ENCODE measurements at regions not wholly inside any gene's neighbourhood (a gene's known extent, or its start where the extent isn't known, plus 50 kb on each side); places are given as distances from the start of the nearest gene placed in this dataset.
"Not testable (repeated sequence)": the region's sequence is repeated elsewhere in the genome, so short reads cannot be mapped to it uniquely, and the experiment has no call there.

DNA sequence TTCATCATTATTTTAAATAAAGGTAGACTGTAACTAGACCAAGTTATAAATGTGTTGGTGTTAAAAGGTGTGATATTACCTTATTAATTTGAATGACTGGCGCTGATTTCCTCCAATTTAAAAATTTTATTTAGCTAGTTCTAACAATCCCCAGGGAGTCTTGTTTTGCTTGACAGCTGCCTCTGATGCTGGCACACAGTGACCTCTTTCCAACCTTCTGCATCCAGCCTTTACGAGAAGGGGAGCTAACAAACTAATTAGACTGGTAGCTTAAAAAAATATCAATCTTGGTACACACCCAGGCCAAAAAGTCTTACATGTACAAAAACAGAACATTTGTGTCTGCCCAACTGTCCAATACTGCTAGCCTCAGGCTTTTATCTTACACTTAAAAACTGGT, 51.8 kb upstream of the ENPEP start:
- no peak overlapping the region for H3K4me3 ChIP-seq (ENCODE audit: low read length)
- no peak for TF ChIP-seq ZNF274 (IDR thresholded peaks at IDR 0.05; ENCODE audit: low read depth, low read length)

DNA sequence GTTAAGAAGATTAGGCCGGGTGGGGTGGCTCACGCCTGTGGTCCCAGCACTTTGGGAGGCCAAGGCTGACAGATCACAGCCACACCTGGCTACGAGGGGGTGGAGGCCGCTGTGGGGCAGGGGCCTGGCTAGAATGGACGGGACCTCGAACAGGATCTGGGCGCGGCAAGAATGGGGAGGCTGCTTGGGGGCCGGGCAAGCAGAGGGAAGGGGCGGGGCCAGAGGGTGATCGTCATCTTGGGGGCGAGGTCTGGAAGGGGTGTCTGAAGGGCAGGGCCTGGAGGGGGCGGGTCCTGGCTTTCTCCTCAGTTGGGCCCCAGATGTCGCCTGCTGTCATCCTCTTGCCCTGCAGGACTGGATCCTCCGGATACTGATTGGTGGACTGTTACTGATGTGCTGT, 57.3 kb upstream of the ENPEP start:
- no peak overlapping the region for H3K4me3 ChIP-seq (ENCODE audit: low read length)
- no peak for TF ChIP-seq ZNF274 (IDR thresholded peaks at IDR 0.05; ENCODE audit: low read depth, low read length)

DNA sequence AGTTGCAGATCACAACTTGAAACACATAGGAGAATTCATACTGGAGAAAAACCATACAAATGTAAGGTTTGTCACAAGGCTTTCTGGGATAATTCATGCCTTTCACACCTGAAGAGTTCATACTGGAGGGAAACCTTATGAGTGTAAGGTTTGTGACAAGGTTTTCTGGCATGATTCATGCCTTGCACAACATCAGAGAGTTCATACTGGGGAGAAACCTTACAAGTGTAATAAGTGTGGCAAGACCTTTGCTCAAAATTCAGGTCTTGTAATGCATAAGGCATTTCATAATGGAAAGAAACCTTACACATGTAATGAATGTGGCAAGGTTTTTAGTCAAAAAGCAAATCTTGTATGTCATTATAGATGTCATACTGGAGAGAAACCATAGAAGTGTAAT, 58.8 kb upstream of the ENPEP start:
- no peak for TF ChIP-seq ZNF274 (IDR thresholded peaks at IDR 0.05; ENCODE audit: low read depth, low read length)
- no peak overlapping the region for H3K4me3 ChIP-seq (ENCODE audit: low read length)

DNA sequence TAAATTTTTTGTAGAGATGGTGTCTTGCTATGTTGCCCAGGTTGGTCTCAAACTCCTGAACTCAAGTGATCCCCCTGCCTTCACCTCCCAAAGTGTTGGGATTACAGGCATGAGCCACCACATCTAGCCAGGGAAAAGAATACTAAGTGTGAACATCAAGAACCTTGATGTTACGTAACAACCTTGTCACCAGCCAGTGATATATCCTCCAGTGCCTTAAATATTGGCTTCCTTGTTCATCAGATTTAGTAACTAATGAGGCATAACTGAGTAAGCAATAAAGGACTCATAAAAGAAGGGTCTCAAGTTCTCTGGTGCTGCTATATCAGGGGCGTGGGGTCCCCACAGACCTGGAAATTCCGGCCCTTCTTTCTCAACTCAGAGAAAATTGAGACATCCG, 60.5 kb upstream of the ENPEP start:
- no peak for TF ChIP-seq ZNF274 (IDR thresholded peaks at IDR 0.05; ENCODE audit: low read depth, low read length)

DNA sequence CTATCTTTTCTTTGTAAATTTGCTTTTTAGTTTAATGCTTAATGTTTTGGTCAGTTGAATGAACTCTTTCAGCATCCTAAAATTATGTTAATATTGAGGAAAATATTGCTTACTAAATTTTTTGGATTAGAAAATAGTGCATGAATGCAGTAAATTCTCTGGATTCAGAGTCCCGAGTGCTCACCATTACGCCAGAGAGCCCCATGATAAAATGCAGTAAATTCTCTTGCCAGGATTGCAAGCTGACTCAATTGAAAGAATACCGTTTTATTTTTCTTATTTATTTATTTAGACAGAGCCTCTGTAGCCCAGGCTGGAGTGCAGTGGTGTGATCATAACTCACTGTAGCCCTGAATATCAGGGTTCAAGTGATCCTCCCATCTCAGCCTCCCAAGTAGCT, 60.9 kb upstream of the ENPEP start:
- TF ChIP-seq ZNF274 (IDR thresholded peaks at IDR 0.05; ENCODE audit: low read depth, low read length), result no peak
- no peak overlapping the region for H3K4me3 ChIP-seq (ENCODE audit: low read length)

More for the DNA sequence above, 60.5 kb upstream of the ENPEP start:
- H3K4me3 ChIP-seq (ENCODE audit: low read length), result no peak overlapping the region

DNA sequence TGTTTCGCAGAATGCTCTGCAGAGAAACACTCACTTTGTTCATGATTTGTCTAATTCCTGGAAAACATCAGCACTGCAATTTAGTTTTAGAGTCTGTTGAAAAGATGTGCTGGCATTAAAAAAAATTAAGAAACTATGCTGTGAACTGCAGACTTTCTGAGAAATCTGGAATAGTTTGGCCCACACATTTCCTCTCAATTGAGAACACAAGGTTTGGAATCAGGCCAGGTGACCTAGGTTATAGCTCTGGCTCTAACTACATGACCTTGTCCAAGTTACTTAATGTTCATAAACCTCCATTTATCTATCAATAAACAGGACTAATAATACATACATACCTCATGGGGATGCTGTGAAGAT, 61.4 kb upstream of the ENPEP start:
- TF ChIP-seq ZNF274 (IDR thresholded peaks at IDR 0.05; ENCODE audit: low read depth, low read length), result no peak
- no peak overlapping the region for H3K4me3 ChIP-seq (ENCODE audit: low read length)

DNA sequence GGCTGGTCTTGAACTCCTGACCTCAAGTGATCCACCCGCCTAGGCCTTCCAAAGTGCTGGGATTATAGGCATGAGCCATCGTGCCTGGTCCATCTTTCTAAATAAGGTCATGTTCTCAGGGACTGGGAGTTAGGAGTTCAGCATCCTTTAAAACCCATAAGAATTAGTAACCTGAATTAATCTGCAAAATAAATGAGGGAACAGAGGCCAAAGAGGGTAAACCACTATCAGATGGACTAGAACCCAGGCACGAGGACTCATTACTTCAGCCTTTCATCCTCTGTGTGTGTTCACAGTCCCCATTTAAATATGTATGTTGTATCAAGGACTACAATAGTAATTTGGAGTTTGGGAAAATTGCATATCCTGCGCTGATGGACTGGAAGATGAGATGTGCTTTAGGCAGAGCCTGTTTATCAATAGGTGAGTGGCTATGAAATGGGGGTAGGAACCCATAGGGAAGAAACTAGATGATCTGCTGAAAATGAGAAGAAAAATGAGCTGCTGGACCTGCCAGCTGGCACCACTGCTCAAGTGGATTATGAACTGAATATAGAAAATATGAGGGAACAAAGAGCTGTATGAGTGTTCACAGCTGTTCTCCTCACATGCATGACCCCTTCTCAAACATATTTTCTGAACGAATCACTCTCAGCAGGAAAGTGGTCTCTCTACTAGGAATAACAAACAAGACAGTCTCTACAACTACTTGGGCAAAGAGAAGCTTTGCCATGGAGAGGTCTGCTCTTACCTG, 62.0 kb upstream of the ENPEP start:
- not testable (repeated sequence) for H3K4me3 ChIP-seq (ENCODE audit: low read length)

DNA sequence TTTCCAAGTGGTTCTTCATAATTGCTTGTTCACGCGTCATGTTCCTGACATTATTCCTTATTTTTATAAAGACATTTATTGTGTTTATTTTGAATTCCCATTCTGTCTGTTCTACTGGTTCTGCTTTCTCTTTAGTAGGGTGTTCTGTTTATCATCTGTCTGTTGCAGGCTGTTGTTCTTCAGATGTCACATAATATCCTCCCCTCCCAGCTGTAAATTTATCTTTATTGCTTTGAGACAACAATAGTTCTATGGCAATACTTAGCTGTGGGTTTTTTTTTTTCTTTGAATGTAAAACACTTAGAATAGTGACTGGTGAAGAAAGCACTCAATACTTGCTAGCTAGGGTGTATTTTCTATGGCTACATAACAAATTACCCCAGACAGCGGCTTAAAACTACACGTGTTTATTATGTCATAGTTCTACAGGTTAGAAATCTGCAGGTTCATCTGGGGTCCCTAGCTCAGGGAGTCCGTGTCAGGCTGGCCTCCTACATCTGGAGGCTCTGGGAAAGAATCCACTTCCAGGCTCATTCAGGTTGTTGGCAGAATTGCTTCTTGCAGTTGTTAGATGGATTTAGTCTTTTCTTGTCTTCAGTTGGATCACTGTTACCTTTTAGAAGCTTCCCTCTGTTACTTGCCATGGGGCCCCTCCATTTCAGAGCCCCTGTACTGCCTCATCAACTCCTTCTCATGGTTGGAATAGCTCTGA, 63.4 kb upstream of the ENPEP start:
- no peak overlapping the region for H3K4me3 ChIP-seq (ENCODE audit: low read length)
- no peak for TF ChIP-seq ZNF274 (IDR thresholded peaks at IDR 0.05; ENCODE audit: low read depth, low read length)

DNA sequence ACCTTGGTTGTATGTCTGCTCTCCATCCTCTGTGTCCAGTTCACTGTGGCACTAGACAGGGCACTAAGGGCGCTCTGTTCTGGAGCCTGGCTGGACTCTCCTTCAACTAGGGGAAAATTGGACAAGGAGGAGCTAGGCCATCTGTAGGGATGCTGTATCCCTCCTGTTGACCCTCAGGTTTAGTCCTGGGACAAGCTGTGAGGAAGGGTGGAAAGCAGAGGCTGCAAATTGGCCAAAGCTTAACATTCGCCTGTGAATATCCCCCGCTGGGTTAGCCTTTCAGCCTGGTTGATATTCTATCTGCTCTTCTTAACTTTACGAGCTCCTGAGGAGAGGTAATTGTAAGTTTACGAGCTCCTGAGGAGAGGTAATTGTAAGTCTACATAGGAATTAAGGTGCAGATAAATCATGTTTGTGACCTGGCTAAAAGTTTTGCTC, 64.4 kb upstream of the ENPEP start:
- TF ChIP-seq ZNF274 (IDR thresholded peaks at IDR 0.05; ENCODE audit: low read depth, low read length), result no peak
- peak overlapping the region; percentile 28; the same call in 1 of the 2 replicates for H3K4me3 ChIP-seq (ENCODE audit: low read length)

DNA sequence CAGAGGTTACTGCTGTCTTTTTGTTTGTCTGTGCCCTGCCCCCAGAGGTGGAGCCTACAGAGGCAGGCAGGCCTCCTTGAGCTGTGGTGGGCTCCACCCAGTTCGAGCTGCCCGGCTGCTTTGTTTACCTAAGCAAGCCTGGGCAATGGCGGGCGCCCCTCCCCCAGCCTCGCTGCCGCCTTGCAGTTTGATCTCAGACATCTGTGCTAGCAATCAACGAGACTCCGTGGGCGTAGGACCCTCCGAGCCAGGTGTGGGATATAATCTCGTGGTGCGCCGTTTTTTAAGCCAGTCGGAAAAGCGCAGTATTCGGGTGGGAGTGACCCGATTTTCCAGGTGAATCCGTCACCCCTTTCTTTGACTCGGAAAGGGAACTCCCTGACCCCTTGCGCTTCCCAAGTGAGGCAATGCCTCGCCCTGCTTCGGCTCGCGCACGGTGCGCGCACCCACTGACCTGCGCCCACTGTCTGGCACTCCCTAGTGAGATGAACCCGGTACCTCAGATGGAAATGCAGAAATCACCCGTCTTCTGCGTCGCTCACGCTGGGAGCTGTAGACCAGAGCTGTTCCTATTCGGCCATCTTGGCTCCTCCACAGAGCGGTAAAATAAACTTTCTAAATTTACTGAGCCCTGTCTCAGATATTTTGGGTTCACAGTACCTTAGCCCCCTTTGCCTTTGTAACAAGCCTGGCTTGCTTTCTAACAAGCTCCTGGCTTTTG, 64.9 kb upstream of the ENPEP start:
- H3K4me3 ChIP-seq (ENCODE audit: low read length), result peak overlapping the region; percentile 28; the same call in 1 of the 2 replicates

DNA sequence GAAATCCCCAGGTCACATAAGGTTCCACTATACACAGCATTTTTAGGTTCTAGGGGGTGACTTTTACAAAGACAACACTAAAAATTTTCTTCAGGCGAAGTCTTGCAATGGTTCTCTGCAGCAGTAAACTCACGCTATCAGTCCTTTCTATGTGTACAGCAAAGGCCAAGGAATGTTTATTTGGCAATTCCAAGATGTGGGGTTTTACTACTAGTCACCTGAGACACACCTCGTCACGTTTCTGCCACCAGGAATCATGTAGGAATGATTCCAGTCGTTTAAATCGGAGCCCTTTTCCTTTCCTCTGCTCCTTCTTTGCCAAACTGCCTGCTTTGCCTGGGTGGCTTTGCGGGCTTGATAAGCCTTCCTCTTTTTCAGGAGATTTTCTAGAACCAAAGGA, 75.9 kb upstream of the ENPEP start:
- no peak overlapping the region for H3K4me3 ChIP-seq (ENCODE audit: low read length)
- TF ChIP-seq ZNF274 (IDR thresholded peaks at IDR 0.05; ENCODE audit: low read depth, low read length), result no peak

DNA sequence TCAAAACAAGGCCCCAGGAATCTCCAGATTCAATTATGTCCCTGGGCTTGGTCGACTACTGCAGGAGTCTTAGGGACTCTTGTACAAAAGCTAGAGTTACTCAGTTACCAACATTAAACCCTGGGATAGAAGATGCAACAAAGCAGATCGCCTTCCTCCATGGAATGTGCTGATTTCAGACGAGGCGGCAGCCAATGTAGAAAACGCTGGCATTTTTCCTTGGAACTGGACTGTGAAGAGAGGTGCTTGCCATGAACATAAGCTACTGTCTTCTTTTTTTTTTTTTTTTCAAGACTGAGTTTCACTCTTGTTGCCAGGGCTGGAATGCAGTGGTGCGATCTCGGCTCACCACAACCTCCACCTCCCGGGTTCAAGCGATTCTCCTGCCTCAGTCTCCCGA, 76.9 kb upstream of the ENPEP start:
- not testable (repeated sequence) for H3K4me3 ChIP-seq (ENCODE audit: low read length)

DNA sequence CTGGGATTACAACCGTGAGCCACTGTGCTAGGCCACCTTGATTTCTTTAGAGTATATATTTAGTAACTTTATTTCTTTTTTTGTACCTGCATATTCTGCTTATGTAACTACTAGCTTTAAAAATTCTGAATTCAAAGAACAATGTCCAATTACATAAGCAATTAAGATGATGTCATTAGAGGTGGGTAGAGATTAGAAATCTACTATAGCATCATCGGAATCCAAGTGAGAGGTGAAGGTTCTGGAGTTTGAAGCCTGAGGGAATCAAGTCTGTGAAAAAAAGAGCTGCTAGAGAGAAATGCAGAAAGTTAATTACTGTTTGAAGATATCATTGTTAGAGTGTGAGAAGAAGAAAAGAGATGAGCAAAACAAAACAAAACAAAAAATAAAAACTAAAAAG, 79.0 kb upstream of the ENPEP start:
- no peak overlapping the region for H3K4me3 ChIP-seq (ENCODE audit: low read length)
- TF ChIP-seq ZNF274 (IDR thresholded peaks at IDR 0.05; ENCODE audit: low read depth, low read length), result no peak

DNA sequence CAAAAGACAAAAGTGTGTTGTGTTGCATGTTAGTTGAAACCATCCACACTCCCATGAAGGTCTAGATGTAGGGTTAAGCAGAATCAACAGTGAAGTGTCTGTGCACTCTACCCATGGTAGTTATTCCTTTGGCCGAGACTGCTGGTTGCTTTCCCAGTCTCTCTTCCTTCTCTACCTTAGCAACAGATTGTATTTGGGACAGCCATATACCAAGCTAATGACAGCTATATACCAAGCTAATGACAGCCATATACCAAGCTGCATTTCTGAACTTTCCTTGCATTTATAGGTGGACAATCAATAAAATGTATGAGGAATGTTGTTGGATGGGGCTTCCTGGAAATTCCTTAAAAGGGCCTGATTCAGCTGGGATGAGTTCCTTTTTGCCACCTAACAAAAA, 80.5 kb upstream of the ENPEP start:
- no peak for TF ChIP-seq ZNF274 (IDR thresholded peaks at IDR 0.05; ENCODE audit: low read depth, low read length)
- H3K4me3 ChIP-seq (ENCODE audit: low read length), result no peak overlapping the region

DNA sequence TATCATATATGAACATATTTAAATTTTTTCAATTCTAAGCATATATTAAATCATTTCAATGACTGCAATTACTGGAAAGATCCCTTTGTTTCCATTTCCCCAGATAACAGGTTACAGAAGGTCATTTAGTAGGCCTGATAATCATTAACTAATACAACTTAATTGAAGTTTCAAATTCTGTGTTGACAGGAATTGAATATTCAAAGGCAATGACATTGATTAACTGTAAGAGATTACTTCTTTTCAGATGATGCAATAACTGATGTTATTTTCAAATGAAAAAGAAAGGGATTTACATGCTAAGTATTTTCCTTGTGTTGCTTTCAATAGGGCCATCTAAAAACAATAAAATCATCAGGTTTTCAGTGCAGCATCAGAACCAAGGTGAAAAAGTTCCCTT, 81.1 kb upstream of the ENPEP start:
- no peak overlapping the region for H3K4me3 ChIP-seq (ENCODE audit: low read length)
- no peak for TF ChIP-seq ZNF274 (IDR thresholded peaks at IDR 0.05; ENCODE audit: low read depth, low read length)
